Chondrocyte (in vitro differentiated cells): ENCODE measurements at regions not wholly inside any gene's neighbourhood (a gene's known extent, or its start where the extent isn't known, plus 50 kb on each side); places are given as distances from the start of the nearest gene placed in this dataset.

Source experiments
- DNase-seq: peaks from one replicate; pipeline ENCODE4 v3.0.0; 2021; ENCODE audit warnings: mixed read lengths, low spot score
- H3K27ac Mint-ChIP-seq: one replicate; pipeline ENCODE4 v1.8.0; 2021; ENCODE audit warnings: mild to moderate bottlenecking, moderate library complexity, mixed read lengths; ENCODE audit not compliant: unreplicated experiment
- H3K27me3 Mint-ChIP-seq: 2 replicates; pipeline ENCODE4 v1.8.0; 2021; ENCODE audit warnings: low read depth, mixed read lengths
- H3K36me3 Mint-ChIP-seq: 2 replicates; pipeline ENCODE4 v1.8.0; 2021; ENCODE audit warnings: low read depth, mixed read lengths
- H3K4me1 Mint-ChIP-seq: 2 replicates; pipeline ENCODE4 v1.8.0; 2021; ENCODE audit warnings: low read depth, mild to moderate bottlenecking, mixed read lengths
- H3K4me3 Mint-ChIP-seq: one replicate; pipeline ENCODE4 v1.8.0; 2021; ENCODE audit warnings: mild to moderate bottlenecking, moderate library complexity, mixed read lengths; ENCODE audit not compliant: unreplicated experiment
- H3K9me3 Mint-ChIP-seq: 2 replicates; pipeline ENCODE4 v1.8.0; 2021; ENCODE audit warnings: low read depth, mixed read lengths
- CTCF ChIP-seq: fragments of 200-600 bp; sonication (generic); IDR thresholded peaks from 2 replicates; pipeline ENCODE4 v1.5.0; 2021; ENCODE audit warnings: antibody characterized with exemption, mild to moderate bottlenecking, moderate library complexity

DNA sequence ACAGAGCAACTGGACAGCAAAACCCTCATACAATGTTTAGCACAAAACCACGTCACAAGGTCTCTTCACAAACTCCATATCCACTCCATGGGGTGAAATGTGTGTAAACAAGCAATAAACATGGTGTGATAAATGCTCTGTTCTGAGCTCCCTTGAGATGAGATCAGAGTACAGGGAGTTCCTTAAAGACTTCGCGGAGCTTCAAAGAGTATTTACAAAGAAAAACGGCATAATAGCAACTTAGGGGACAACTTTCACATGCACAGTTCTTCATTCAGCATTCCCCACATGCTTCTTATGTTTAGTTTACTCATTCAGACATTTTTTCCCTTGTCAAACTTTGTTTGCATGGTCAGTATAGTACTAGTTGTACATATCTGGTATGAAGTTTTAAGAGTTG lies 52.5 kb upstream of the SUCLG2 start:
- peak overlapping the region; percentile 12 for H3K27ac Mint-ChIP-seq
- H3K4me3 Mint-ChIP-seq, result no peak overlapping the region
- no peak for DNase-seq

GRCh38 chr3:67704322-67704721 lies 49.9 kb upstream of the SUCLG2 start:
- H3K27ac Mint-ChIP-seq, result no peak overlapping the region
- peaks cover 13% of the 10 kb centered on the region for H3K4me1 Mint-ChIP-seq
- H3K4me3 Mint-ChIP-seq, result no peak overlapping the region
- H3K36me3 Mint-ChIP-seq, result no peaks in the 10 kb centered on the region
- TF ChIP-seq CTCF, result no peak
- no peak for DNase-seq
- no peaks in the 10 kb centered on the region for H3K9me3 Mint-ChIP-seq
- H3K27me3 Mint-ChIP-seq, result no peaks in the 10 kb centered on the region

More for the DNA sequence above, 52.5 kb upstream of the SUCLG2 start:
- Mint-ChIP-seq H3K9me3 (no peaks in the 10 kb centered on the region), H3K27me3 (no peaks in the 10 kb centered on the region), H3K4me1 (peaks cover 13% of the 10 kb centered on the region), H3K36me3 (no peaks in the 10 kb centered on the region)
- TF ChIP-seq CTCF, result no peak
